GM19023 (cell line): ENCODE measurements at regions not wholly inside any gene's neighbourhood (a gene's known extent, or its start where the extent isn't known, plus 50 kb on each side); places are given as distances from the start of the nearest gene placed in this dataset.

Source experiments
- ATAC-seq: cut with Tn5 transposase; IDR thresholded peaks from one replicate; pipeline ENCODE4 v1.9.1; 2021; ENCODE audit warnings: mild to moderate bottlenecking, moderate library complexity; ENCODE audit not compliant: unreplicated experiment

- no peak for ATAC-seq
These were observed 109.5 kb upstream of the NLRP1 start for GRCh38 chr17:5693821-5694220.

- ATAC-seq, result no peak
These were observed 110.2 kb upstream of the NLRP1 start for GRCh38 chr17:5694551-5694950.

- ATAC-seq, result no peak
These were observed 111.2 kb upstream of the NLRP1 start for GRCh38 chr17:5695480-5695879.

GRCh38 chr17:5698959-5699358 is 114.7 kb upstream of the NLRP1 start:
- no peak for ATAC-seq

GRCh38 chr17:5699814-5700213 is 115.5 kb upstream of the NLRP1 start:
- no peak for ATAC-seq

GRCh38 chr17:5700745-5701144 is 116.4 kb upstream of the NLRP1 start:
- no peak for ATAC-seq

- ATAC-seq, result no peak
These were observed 117.1 kb upstream of the NLRP1 start for GRCh38 chr17:5701381-5701780.

- ATAC-seq, result no peak
These were observed 118.7 kb upstream of the NLRP1 start for GRCh38 chr17:5702951-5703510.

GRCh38 chr17:5703736-5704135 is 119.4 kb upstream of the NLRP1 start:
- no peak for ATAC-seq

- no peak for ATAC-seq
These were observed 121.0 kb upstream of the NLRP1 start for GRCh38 chr17:5705081-5705875.

- no peak for ATAC-seq
These were observed 121.7 kb upstream of the NLRP1 start for GRCh38 chr17:5705876-5706576.

GRCh38 chr17:5706577-5707210 is 122.4 kb upstream of the NLRP1 start:
- ATAC-seq, result no peak

- no peak for ATAC-seq
These were observed 123.2 kb upstream of the NLRP1 start for GRCh38 chr17:5707482-5707881.

- ATAC-seq, result no peak
These were observed 124.0 kb upstream of the NLRP1 start for GRCh38 chr17:5708344-5708743.

- ATAC-seq, result no peak
These were observed 127.0 kb upstream of the NLRP1 start for GRCh38 chr17:5711344-5711743.

GRCh38 chr17:5714993-5715392 is 130.7 kb upstream of the NLRP1 start:
- no peak for ATAC-seq

- ATAC-seq, result no peak
These were observed 131.2 kb upstream of the NLRP1 start for GRCh38 chr17:5715478-5715877.

GRCh38 chr17:5718726-5719125 is 134.4 kb upstream of the NLRP1 start:
- ATAC-seq, result no peak

- no peak for ATAC-seq
These were observed 135.7 kb upstream of the NLRP1 start for GRCh38 chr17:5719976-5720375.

GRCh38 chr17:5730373-5730772 is 146.1 kb upstream of the NLRP1 start:
- no peak for ATAC-seq

GRCh38 chr17:5740937-5741336 is 156.6 kb upstream of the NLRP1 start:
- ATAC-seq, result no peak

GRCh38 chr17:5741810-5742209 is 157.5 kb upstream of the NLRP1 start:
- no peak for ATAC-seq
